ENCODE measurements at regions not wholly inside any gene's neighbourhood (a gene's known extent, or its start where the extent isn't known, plus 50 kb on each side); places are given as distances from the start of the nearest gene placed in this dataset.
A peak's percentile ranks its signal among the peaks of the same experiment; 100 is the strongest.

- no peak for DNase-seq
Observed at GRCh38 chr14:28057359-28058296, 709.0 kb upstream of the FOXG1 start.

DNA sequence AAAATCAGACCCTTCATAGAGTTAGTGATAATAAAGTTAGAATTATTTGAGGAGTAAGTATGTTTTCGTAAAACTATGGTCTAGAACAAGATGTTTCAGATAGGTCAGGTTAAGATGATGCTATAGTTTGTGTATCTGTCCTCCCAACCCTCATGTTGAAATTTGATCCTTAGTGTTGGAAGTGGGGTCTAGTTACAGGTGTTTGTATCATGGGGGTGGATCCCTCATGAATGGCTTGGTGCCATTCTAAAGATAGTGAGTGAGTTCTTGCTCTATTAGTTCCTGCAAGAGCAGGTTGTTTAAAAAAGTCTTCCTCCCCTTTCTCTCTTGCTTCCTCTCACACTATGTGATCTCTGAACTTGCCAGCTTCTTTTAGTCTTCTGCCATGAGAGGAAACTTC, 707.3 kb upstream of the FOXG1 start:
- DNase-seq = no peak

- DNase-seq = no peak
Observed at GRCh38 chr14:28061006-28061405, 705.6 kb upstream of the FOXG1 start.

GRCh38 chr14:28077021-28077420, 689.6 kb upstream of the FOXG1 start:
- no peak for DNase-seq

- DNase-seq = no peak
Observed at GRCh38 chr14:28083389-28083788, 683.2 kb upstream of the FOXG1 start.

GRCh38 chr14:28088125-28088524, 678.5 kb upstream of the FOXG1 start:
- no peak for DNase-seq

DNA sequence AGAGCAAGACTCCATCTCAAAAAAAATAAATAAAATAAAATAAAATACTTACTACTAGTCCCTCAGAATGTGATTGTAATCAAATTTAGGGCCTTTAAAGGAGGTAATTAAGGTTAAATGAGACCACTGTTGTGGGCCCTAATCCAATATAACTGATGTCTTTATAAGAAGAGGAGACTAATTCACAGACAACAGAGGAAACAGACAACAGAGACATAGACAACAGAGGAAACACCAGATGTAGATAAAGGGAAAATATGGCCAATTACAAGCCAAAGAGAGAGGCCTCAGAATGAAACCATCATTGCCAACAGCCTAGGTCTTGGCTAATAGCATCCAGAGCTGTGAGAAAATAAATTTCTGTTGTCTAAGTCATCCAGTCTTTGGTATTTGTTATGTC, 669.0 kb upstream of the FOXG1 start:
- DNase-seq = no peak

DNA sequence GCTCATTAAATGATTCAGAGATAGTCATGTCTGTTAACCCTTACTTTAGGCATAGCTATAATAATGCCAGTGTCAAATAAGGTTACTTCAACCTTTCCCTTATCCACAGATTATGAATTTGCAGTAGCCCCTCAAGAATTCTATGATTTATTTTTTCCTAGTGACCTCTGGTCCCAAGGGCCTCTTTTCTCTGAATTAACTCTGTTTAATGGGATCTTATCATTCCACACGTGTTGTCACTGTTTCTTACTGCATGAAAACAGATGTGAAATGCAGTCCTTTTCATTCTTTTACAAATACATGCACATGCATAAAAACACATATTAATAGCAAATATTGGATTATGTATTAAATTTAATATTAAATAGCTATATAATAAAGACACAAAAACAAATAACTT, 667.7 kb upstream of the FOXG1 start:
- DNase-seq = no peak

DNA sequence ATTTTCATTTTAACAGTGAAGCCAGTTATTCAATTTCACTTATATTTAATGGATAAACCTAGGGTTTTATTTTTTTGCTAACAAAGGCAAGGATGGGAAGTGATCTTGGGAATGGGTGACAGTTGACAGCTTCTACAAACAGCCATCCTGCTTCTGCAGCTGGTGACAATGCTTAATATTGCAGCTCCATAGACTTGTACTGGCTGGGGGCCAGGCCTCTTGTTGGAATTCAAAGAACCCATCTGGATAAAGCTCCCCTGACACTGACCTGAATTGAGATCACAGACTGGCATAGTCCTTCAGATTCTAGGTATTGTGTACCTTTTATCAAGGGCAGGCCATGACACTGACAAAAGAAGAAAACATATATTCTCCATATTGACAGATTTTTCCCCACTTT, 664.6 kb upstream of the FOXG1 start:
- DNase-seq = peak; percentile 23

DNA sequence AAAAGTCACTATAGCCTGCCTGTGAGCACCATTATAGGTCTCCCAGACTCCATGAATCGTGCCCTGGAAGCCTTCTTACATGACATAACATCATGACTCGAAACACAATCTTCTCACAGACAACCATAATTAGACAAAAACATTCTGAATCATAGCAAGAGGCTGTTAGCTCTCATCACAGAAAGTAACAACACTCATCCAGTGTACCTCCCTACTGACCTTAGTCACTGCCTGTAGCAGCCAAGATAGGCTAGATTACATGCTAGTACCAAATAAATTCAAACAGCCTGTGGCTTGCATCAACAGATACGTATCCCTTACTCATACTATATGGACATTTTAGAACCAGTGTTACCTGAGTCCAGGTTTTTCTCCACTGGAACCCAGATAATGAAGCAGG, 663.8 kb upstream of the FOXG1 start:
- no peak for DNase-seq

DNA sequence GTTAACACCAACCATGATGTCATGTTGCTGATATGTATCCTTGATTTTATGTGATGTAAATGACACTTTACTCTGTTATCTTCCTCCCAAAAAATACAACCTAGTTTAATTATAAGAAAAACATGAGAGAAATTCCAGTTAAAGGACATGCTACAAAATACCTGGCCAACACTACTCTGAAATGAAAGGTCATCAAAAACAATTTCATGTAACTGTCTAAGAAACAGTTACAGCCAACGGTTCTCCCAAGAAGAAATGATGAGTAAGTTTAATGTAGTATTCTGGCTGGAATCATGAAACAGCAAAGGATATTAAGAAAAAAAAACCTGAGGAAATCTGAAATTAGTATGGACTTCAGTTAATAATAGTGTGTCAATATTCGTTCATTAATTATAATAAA, 653.3 kb upstream of the FOXG1 start:
- no peak for DNase-seq

DNA sequence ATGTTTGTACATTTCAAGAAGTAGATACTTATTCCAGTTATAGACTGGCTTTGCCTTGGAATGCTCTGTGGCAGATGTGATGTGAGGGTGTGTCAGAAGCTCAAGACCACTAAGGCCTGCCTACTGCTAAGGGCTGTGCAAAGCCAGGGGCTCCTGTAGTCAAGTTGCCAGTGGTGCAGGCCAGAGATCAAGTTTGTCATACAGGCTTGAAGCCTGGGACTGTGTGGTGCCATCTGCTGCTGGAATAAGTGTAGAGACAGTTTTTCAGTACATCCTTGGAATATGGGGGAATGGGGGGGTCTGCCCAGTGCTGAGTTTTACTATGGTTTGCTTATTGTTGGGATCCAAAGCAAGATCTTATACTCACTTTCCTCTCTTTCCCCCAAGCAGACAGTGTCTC, 649.9 kb upstream of the FOXG1 start:
- no peak for DNase-seq

GRCh38 chr14:28119849-28120248, 646.7 kb upstream of the FOXG1 start:
- DNase-seq = no peak

DNA sequence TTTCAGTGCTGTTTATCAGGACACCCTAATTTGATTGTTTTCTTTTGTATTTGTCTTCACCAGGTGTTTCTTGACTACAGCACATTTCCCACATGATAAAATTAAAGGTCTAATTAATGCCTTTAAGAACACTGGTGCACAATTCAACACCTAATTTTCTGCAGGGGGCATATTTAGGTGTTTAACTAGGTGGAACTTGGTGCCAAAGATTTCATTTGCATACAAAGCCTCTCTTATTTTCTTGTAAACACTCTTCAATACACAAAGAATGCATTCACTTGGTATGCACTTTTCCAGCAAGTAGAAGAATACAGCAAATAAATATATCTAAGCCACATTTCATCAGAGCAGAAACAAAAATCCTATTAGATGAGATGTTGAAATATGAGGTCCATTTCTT, 646.2 kb upstream of the FOXG1 start:
- no peak for DNase-seq

- DNase-seq = no peak
Observed at GRCh38 chr14:28121512-28122297, 644.9 kb upstream of the FOXG1 start.

DNA sequence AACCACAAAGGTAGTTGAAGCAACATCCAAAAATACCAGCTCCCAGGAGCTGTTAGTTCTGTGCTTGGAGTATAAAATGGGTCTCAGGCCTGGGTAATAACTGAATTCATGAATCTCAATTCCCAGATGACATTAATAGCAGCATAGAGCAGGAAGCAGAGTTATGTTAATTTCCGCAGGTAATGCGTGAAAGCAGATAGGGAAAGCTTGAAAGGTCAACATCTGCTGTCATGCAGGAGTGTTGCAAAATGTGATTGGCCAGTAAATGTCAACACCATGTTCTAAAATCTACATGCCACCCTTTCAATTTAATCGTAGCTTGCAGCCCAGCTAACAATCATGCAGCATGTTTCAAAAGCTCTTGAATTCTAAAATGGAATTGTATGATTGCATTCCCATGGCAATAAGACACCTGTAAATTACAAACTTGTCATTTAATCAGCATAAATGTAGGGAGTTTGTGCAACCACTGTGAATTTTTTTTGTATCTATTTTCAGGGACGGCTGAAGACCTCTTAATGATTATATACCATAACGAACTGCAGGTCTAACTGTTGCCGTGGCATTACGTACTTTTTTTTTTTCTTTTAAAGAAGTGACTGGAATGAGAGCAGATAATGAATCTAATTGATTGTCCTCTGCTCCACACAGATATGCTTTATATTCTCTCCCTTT, 635.8 kb upstream of the FOXG1 start:
- peak; percentile 8 for DNase-seq

- DNase-seq = no peak
Observed at GRCh38 chr14:28138341-28138740, 628.2 kb upstream of the FOXG1 start.

GRCh38 chr14:28141662-28142061, 624.9 kb upstream of the FOXG1 start:
- no peak for DNase-seq

DNA sequence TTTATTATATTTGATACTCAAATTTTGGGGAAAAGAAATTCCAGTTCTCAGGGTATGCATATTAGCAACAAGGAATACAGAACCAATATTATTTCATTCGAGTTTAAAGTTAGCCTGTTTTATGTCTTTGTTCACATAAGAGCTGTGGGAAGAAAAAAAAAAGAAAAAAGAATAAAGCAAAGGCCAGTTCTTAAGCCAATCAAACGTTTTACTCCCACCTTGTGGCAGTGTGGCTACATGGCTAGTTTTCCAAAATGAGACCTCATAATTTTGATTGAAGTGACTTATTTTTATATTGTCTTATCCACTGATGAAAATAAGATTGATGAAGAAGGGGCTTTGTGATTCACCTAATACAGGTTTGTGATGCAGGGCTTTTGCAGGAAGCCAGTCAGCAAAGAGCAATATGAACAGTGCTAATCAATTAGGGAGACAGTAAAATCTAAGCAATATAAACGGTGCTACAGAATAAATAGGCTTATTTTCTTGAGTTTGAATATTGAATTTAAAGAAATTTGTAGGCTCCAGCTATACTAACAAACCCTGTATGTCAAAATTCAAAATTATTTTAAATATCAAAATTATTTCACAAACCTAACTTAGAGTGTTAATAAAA, 624.1 kb upstream of the FOXG1 start:
- DNase-seq = peak; percentile 44

GRCh38 chr14:28143316-28143715, 623.3 kb upstream of the FOXG1 start:
- no peak for DNase-seq

- DNase-seq = no peak
Observed at GRCh38 chr14:28151926-28152325, 614.7 kb upstream of the FOXG1 start.

- DNase-seq = no peak
Observed at GRCh38 chr14:28152453-28153044, 614.0 kb upstream of the FOXG1 start.

Measured in eye (tissue), 1 donor.